ENCODE measurements at regions not wholly inside any gene's neighbourhood (a gene's known extent, or its start where the extent isn't known, plus 50 kb on each side); places are given as distances from the start of the nearest gene placed in this dataset.

GRCh38 chr6:113482771-113483170 lies 374.4 kb upstream of the MARCKS start:
- Histone ChIP-seq H2BK120ac (ENCODE audit: low read depth, low read length) (no peak overlapping the region), H3K4me2 (ENCODE audit: low read length, poor library complexity, severe bottlenecking) (no peak overlapping the region), H3K4me3 (ENCODE audit: insufficient read depth in 1 of 2, low read depth in 1 of 2, low read length in 2 of 2) (no peak overlapping the region), H2BK12ac (ENCODE audit: low read length in 2 of 2) (no peak overlapping the region), H4K91ac (ENCODE audit: low read length) (no peak overlapping the region), H3K36me3 (ENCODE audit: control insufficient read depth in 1 of 2, insufficient read depth in 2 of 2, low read depth in 1 of 2, low read length in 2 of 2) (no peaks in the 10 kb centered on the region), H3K27ac (ENCODE audit: low read length, poor library complexity, severe bottlenecking) (no peak overlapping the region), H3K27me3 (ENCODE audit: control insufficient read depth in 1 of 2, insufficient read depth in 1 of 2, low read length in 2 of 2) (no peaks in the 10 kb centered on the region), H3K9me3 (ENCODE audit: control insufficient read depth, low read length) (no peaks in the 10 kb centered on the region), H3K4me1 (ENCODE audit: control insufficient read depth, insufficient read depth, low read depth, low read length) (no peaks in the 10 kb centered on the region), H4K8ac (ENCODE audit: low read length) (no peak overlapping the region), H2BK5ac (ENCODE audit: low read depth, low read length, poor library complexity, severe bottlenecking) (no peak overlapping the region), H2AK5ac (ENCODE audit: low read length, severe bottlenecking) (no peak overlapping the region), H3K23ac (ENCODE audit: low read length in 2 of 2) (no peak overlapping the region), H3K4ac (ENCODE audit: low read depth in 1 of 2, low read length in 2 of 2) (no peak overlapping the region), H2BK15ac (ENCODE audit: low read depth, poor library complexity, severe bottlenecking) (no peak overlapping the region), H3K9ac (ENCODE audit: low read length) (no peak overlapping the region), H3K18ac (ENCODE audit: low read depth in 1 of 2, low read length in 2 of 2) (no peak overlapping the region), H2AFZ (ENCODE audit: low read depth, low read length) (no peak overlapping the region), H3K79me1 (replicated peaks; ENCODE audit: low read length, poor library complexity, severe bottlenecking) (no peaks in the 10 kb centered on the region), H3K14ac (ENCODE audit: low read length in 2 of 2) (no peak overlapping the region)
- WGBS: 85% methylated on average over 3 of the region's 3 CpGs
- no peak for DNase-seq

GRCh38 chr6:113486199-113486598 lies 370.9 kb upstream of the MARCKS start:
- no peak overlapping the region for H3K4me3 ChIP-seq (ENCODE audit: insufficient read depth in 1 of 2, low read depth in 1 of 2, low read length in 2 of 2)
- no peak overlapping the region for H4K8ac ChIP-seq (ENCODE audit: low read length)
- H3K4me2 ChIP-seq (ENCODE audit: low read length, poor library complexity, severe bottlenecking): no peak overlapping the region
- H3K4me1 ChIP-seq (ENCODE audit: control insufficient read depth, insufficient read depth, low read depth, low read length): no peaks in the 10 kb centered on the region
- peak overlapping the region in 1 of 2 experiments; percentile 21 for H3K18ac ChIP-seq (ENCODE audit: low read depth in 1 of 2, low read length in 2 of 2)
- H2BK15ac ChIP-seq (ENCODE audit: low read depth, poor library complexity, severe bottlenecking): no peak overlapping the region
- no peak overlapping the region for H2AK5ac ChIP-seq (ENCODE audit: low read length, severe bottlenecking)
- H2BK5ac ChIP-seq (ENCODE audit: low read depth, low read length, poor library complexity, severe bottlenecking): no peak overlapping the region
- 94% methylated on average over 2 of the region's 2 CpGs for WGBS
- H3K4ac ChIP-seq (ENCODE audit: low read depth in 1 of 2, low read length in 2 of 2): no peak overlapping the region
- no peak overlapping the region for H3K23ac ChIP-seq (ENCODE audit: low read length in 2 of 2)
- no peak overlapping the region for H2AFZ ChIP-seq (ENCODE audit: low read depth, low read length)
- no peak overlapping the region for H4K91ac ChIP-seq (ENCODE audit: low read length)
- no peaks in the 10 kb centered on the region for H3K36me3 ChIP-seq (ENCODE audit: control insufficient read depth in 1 of 2, insufficient read depth in 2 of 2, low read depth in 1 of 2, low read length in 2 of 2)
- no peak overlapping the region for H2BK12ac ChIP-seq (ENCODE audit: low read length in 2 of 2)
- H3K27ac ChIP-seq (ENCODE audit: low read length, poor library complexity, severe bottlenecking): no peak overlapping the region
- H3K9ac ChIP-seq (ENCODE audit: low read length): no peak overlapping the region
- DNase-seq: no peak
- H3K27me3 ChIP-seq (ENCODE audit: control insufficient read depth in 1 of 2, insufficient read depth in 1 of 2, low read length in 2 of 2): no peaks in the 10 kb centered on the region
- no peak overlapping the region for H3K14ac ChIP-seq (ENCODE audit: low read length in 2 of 2)
- no peaks in the 10 kb centered on the region for H3K9me3 ChIP-seq (ENCODE audit: control insufficient read depth, low read length)
- no peak overlapping the region for H2BK120ac ChIP-seq (ENCODE audit: low read depth, low read length)
- no peaks in the 10 kb centered on the region for H3K79me1 ChIP-seq (replicated peaks; ENCODE audit: low read length, poor library complexity, severe bottlenecking)

GRCh38 chr6:113487489-113488058 lies 369.6 kb upstream of the MARCKS start:
- no peak overlapping the region for H3K4me2 ChIP-seq (ENCODE audit: low read length, poor library complexity, severe bottlenecking)
- H3K23ac ChIP-seq (ENCODE audit: low read length in 2 of 2): no peak overlapping the region
- DNase-seq: no peak
- no peak overlapping the region for H2BK120ac ChIP-seq (ENCODE audit: low read depth, low read length)
- H2AK5ac ChIP-seq (ENCODE audit: low read length, severe bottlenecking): no peak overlapping the region
- H3K79me1 ChIP-seq (replicated peaks; ENCODE audit: low read length, poor library complexity, severe bottlenecking): no peaks in the 10 kb centered on the region
- H2BK5ac ChIP-seq (ENCODE audit: low read depth, low read length, poor library complexity, severe bottlenecking): no peak overlapping the region
- no peak overlapping the region for H3K18ac ChIP-seq (ENCODE audit: low read depth in 1 of 2, low read length in 2 of 2)
- no peak overlapping the region for H3K4me3 ChIP-seq (ENCODE audit: insufficient read depth in 1 of 2, low read depth in 1 of 2, low read length in 2 of 2)
- H2AFZ ChIP-seq (ENCODE audit: low read depth, low read length): no peak overlapping the region
- H3K9ac ChIP-seq (ENCODE audit: low read length): no peak overlapping the region
- no peaks in the 10 kb centered on the region for H3K36me3 ChIP-seq (ENCODE audit: control insufficient read depth in 1 of 2, insufficient read depth in 2 of 2, low read depth in 1 of 2, low read length in 2 of 2)
- H2BK12ac ChIP-seq (ENCODE audit: low read length in 2 of 2): no peak overlapping the region
- no peak overlapping the region for H3K27ac ChIP-seq (ENCODE audit: low read length, poor library complexity, severe bottlenecking)
- no peak overlapping the region for H3K14ac ChIP-seq (ENCODE audit: low read length in 2 of 2)
- no peaks in the 10 kb centered on the region for H3K9me3 ChIP-seq (ENCODE audit: control insufficient read depth, low read length)
- WGBS: no CpG with 5 or more reads among the region's 2 CpGs
- H3K4ac ChIP-seq (ENCODE audit: low read depth in 1 of 2, low read length in 2 of 2): no peak overlapping the region
- H3K27me3 ChIP-seq (ENCODE audit: control insufficient read depth in 1 of 2, insufficient read depth in 1 of 2, low read length in 2 of 2): no peaks in the 10 kb centered on the region
- H2BK15ac ChIP-seq (ENCODE audit: low read depth, poor library complexity, severe bottlenecking): no peak overlapping the region
- no peaks in the 10 kb centered on the region for H3K4me1 ChIP-seq (ENCODE audit: control insufficient read depth, insufficient read depth, low read depth, low read length)
- no peak overlapping the region for H4K8ac ChIP-seq (ENCODE audit: low read length)
- H4K91ac ChIP-seq (ENCODE audit: low read length): no peak overlapping the region

GRCh38 chr6:113488061-113488460 lies 369.1 kb upstream of the MARCKS start:
- Histone ChIP-seq H3K4me3 (ENCODE audit: insufficient read depth in 1 of 2, low read depth in 1 of 2, low read length in 2 of 2) (no peak overlapping the region), H3K9me3 (ENCODE audit: control insufficient read depth, low read length) (no peaks in the 10 kb centered on the region), H3K36me3 (ENCODE audit: control insufficient read depth in 1 of 2, insufficient read depth in 2 of 2, low read depth in 1 of 2, low read length in 2 of 2) (no peaks in the 10 kb centered on the region), H3K4ac (ENCODE audit: low read depth in 1 of 2, low read length in 2 of 2) (no peak overlapping the region), H3K14ac (ENCODE audit: low read length in 2 of 2) (no peak overlapping the region), H3K27me3 (ENCODE audit: control insufficient read depth in 1 of 2, insufficient read depth in 1 of 2, low read length in 2 of 2) (no peaks in the 10 kb centered on the region), H2BK12ac (ENCODE audit: low read length in 2 of 2) (no peak overlapping the region), H3K18ac (ENCODE audit: low read depth in 1 of 2, low read length in 2 of 2) (no peak overlapping the region), H3K79me1 (replicated peaks; ENCODE audit: low read length, poor library complexity, severe bottlenecking) (no peaks in the 10 kb centered on the region), H2BK120ac (ENCODE audit: low read depth, low read length) (no peak overlapping the region), H3K4me1 (ENCODE audit: control insufficient read depth, insufficient read depth, low read depth, low read length) (no peaks in the 10 kb centered on the region), H3K4me2 (ENCODE audit: low read length, poor library complexity, severe bottlenecking) (no peak overlapping the region), H3K23ac (ENCODE audit: low read length in 2 of 2) (no peak overlapping the region), H2BK15ac (ENCODE audit: low read depth, poor library complexity, severe bottlenecking) (no peak overlapping the region), H4K8ac (ENCODE audit: low read length) (no peak overlapping the region), H4K91ac (ENCODE audit: low read length) (no peak overlapping the region), H2AFZ (ENCODE audit: low read depth, low read length) (no peak overlapping the region), H3K9ac (ENCODE audit: low read length) (no peak overlapping the region), H2AK5ac (ENCODE audit: low read length, severe bottlenecking) (no peak overlapping the region), H2BK5ac (ENCODE audit: low read depth, low read length, poor library complexity, severe bottlenecking) (no peak overlapping the region), H3K27ac (ENCODE audit: low read length, poor library complexity, severe bottlenecking) (no peak overlapping the region)
- WGBS: 100% methylated on average over 1 of the region's 2 CpGs
- DNase-seq: no peak

All from mesenchymal stem cell (in vitro differentiated cells and primary cell).